NCI-H774 (cell line): ENCODE measurements at regions not wholly inside any gene's neighbourhood (a gene's known extent, or its start where the extent isn't known, plus 50 kb on each side); places are given as distances from the start of the nearest gene placed in this dataset.
"Not testable (repeated sequence)": the region's sequence is repeated elsewhere in the genome, so short reads cannot be mapped to it uniquely, and the experiment has no call there.

Source experiments
- DNase-seq: peaks from one replicate; lab custom pipeline; 2025; lab: John Stamatoyannopoulos, UW

DNA sequence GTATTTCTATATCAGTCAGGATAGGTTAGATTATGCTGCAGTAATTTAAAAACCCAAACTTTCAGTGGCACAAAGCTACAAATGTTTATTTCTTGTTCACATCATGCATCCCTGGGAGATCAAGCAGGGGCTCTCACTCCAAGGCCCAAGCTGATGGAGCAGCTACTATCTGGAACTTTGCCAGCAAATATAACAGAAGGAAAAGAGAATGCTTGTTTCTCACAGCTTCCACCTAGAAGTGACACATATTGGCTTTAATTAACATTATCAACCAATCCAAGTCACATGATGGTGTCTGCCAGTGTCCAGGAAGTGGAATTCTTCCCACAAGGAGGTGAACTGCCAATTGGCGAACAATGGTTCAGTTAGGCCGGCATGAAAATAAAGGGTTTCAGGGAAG, 306.9 kb downstream of the BCL11A start:
- DNase-seq = no peak

DNA sequence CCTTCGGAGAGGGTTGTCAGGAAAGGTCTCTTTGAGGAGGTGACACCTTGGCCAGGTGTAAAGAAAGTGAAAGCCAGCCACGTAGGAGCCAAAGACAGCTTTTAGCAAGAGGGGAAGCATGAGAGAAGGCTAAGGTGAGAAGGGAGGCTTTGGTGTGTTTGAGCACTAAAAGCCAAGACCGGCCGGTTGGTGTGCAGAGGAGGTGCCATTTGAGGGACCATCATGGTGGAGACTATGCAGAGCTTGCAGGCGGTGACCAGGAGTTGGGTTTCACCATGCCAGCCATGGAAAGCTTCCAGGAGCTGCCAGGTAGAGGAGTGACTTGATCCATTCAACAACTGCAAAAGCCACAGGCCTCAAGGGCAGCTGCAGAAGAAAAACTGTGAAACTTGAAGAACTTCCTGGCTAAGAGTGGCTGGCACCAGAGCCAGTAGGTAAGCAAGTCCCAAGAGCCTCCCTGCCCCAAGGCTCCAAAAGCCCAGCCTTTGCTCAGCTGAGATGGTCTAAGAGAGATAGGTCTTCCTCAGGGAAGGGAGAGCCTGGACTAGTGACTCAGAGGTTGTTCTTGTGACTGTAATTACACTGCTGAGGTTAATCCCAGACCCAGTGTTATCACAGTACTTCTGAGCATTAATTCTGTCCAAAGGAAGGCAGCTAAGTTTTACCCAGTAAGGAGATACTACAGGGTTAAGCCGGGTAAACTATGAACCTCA, 319.0 kb downstream of the BCL11A start:
- no peak for DNase-seq

DNA sequence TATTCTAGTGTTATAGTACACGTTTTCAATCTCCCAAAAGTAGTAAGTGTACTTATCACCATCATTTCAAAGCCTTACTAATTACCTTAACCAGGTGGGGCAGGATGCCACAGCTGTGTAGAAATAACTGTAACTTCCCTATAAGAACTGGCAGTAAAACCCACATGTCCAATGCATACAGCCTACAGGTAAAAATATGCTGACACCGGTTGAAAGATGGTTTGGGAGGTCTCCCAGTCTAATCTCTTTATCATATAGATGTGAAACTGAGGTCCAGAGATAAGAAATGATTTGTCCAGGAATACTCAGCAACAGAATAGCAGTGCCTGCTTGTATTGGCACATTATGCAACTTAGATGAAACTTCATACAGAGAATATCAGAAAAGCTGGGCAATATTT, 322.9 kb downstream of the BCL11A start:
- DNase-seq = no peak

DNA sequence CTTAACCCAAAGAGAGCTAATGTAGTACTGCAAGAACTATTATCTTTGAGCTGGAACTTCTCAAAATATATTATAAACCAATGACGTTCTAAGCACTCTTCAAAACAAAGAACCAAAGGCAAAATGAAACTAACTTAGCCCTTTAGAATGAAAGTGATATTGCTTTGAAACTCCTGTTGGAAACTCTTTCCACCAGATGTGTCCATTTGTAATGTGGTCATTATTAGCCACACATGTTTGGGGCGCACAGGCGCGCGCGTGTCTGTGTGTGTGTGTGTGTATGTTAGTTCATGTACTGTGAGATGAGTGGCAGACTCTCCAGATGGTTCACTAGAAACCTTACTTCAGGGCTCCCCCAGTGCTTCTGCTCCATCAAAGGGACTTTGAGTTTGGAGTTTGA, 323.4 kb downstream of the BCL11A start:
- DNase-seq = no peak

DNA sequence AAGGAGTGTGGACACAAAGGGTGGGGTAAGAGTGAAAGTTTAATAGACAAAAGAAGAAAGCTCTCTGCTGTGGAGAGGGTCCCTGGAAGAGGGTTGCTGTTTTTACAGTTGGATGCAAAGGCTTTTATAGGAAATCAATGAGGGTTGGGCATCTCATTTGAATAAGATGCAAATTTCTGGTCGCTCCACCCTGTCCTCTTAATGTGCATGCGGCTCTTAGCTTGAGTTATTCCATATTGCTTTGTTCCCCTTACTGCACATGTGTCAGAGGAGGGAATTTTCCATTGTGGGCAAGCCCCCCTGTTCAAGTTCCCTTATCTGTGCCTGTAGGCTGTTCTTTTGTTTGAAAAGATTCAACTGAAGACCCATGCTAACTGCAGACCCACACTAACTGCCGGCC, 326.5 kb downstream of the BCL11A start:
- DNase-seq = no peak

DNA sequence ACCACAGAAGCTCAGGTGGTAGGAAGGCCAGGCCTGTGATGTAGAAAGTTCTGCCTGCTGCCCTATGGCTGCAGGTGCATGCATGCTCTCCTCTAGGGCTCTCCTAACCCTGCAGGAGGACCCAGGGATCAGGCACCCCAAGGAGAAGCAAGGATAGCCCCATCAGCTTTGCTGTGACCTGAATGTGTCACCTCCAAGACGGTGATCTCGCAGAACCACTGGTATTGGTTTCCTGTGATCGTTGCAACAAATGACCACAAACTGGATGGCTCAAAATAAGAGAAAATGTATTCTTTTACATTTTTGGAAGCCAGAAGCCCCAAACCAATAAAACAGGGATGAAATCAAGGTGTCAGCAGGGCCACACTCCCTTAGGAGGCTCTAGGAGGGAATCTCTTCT, 327.3 kb downstream of the BCL11A start:
- DNase-seq = no peak

DNA sequence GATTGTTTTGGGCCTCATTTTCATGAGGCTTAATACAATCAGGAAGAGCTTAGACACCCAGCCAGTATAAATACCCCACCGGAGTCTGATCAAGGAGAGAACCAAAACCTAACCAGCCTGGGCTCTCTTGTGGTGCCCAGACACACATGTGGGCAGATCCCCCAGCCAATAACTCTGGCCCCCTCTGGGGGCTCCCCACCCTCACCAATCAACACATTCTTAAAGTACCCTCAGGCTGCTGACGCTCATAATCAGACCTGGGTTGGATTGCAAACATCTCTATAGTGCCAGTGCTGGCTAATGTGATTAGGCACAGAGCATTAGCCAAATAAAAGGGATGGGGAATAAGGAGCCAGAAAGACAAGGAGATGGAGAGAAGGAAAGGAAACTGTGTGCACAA, 329.6 kb downstream of the BCL11A start:
- no peak for DNase-seq

DNA sequence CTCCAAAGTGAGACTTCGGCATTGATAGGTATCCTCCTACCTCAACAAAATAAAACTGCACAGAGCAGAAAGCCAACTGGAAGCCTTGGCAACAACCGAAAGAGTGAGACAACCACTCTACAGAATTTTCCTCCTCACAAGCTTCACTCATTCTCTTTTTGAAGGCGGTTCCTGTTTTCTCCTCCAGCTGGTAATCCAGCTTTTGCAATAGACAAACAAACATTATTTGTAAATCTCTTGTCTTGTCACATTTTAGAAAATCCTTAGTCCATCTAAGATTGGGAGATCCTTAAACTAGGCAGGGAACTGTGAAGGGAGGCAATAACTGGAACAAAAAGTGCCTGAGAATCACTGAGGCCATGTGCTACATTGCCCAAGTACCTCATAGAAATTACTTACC, 332.4 kb downstream of the BCL11A start:
- no peak for DNase-seq

DNA sequence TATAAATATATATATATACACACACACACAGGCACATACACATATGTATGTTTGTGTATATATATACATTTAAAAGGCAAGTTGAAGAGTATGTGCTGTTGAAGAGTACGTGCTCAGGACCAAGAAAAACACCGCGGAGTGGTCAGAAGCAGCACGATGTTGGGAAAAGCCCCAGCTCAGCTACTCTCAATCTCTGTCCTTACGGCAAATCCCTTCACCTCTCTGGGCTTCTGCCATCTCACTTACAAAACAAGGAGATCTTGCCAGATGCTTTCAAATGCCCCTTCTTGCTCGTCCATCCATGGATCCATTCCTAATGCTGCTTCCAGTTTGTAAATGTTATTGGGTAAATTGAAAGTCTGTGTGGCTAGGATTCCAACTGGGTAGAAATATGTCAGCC, 333.9 kb downstream of the BCL11A start:
- no peak for DNase-seq

DNA sequence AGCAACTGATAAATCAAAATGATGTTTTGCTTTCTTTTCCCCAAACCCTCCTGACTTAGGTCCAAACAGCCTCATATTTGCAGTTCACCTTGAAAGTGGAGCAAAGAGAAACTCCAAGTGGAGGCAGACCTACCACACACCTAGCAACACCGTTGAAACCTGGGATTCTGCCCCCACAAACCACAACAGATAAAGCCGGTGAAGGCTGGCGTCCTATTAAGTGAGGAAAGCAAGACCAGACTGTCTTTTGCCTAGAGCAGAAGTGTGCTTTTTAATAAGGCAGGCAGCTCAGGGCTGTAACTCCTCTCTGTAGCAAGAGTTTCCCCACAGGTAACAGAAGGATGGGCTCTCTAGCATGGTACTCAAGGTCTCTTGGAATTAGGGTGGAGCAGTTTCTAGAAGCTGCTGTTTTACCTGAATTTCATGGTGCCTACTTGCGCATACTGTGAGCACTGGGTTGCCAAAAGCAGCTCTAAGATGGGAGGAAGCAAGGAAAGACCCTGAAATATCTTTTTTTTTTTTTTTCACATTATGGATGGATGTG, 336.9 kb downstream of the BCL11A start:
- no peak for DNase-seq

DNA sequence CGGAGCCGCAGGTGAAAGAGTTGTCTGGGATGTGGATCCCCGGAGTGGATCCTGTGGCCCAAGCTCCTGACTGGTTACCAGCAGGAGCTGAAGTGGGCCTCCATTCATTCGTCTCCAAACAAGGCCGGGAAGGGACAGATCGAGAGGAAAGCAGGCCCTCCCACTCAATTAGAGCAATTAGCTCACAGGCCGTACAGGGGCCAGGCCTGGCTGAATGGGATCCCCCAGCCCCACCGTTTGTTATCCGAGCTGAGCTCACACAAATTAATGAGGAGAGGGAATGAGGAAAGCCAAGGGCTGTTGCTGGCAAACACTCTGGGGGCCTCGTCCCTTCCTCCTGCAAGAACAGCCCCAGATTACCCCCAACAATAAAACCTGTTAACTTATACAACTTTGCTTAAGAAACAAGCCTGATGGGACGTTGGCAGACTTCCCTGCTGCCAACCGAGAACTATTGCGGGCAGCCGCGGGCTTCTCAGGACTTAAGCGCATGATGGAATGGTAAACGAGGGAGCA, 338.0 kb downstream of the BCL11A start:
- DNase-seq = no peak

DNA sequence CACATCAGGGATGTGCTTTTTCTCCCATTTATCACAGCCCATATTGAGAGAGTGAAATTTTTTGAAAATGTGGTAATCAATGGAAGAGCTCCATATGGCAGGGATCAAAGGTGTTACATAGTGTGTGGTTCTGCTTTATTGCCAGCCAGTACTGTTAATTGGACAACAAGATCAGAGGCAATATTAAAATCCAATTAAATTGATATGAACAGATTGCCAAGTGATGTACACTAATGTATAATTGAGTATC, 338.9 kb downstream of the BCL11A start:
- DNase-seq = no peak

DNA sequence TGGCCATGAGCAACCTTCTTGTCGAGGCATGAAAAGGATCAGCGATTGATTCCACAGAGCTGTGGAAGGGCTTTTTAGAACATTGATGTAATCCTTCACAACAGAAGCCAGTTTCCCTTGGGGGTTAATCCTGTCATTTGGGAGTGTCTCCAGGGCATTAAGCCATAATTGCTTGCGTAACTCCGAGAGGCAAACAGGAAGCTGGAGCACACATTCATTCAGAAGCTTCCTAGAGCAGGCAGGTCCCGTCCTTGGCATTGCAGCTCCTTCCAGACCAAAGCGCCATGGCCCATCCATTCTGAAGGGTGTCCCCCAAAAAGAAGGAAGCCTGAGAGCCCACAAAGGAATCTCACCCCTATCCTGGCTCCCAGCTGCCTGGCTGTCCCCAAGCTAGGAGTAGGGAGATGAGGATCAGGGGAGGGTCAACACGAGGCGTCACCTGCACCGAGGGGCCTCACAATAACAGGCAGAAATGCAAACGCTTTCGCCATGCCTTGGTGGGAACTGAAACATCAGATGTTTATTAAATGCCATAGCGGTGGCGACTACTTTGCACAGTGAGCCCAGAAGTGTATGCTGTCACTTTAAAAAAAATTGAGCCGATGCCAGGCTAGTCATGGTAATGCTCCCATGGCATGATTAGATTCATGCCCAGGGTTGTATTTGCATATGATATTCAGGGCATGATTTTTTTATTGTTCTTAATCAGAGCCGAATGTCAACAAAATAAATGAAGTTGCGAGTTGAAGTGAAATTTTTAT, 339.4 kb downstream of the BCL11A start:
- peak; percentile 11 for DNase-seq

DNA sequence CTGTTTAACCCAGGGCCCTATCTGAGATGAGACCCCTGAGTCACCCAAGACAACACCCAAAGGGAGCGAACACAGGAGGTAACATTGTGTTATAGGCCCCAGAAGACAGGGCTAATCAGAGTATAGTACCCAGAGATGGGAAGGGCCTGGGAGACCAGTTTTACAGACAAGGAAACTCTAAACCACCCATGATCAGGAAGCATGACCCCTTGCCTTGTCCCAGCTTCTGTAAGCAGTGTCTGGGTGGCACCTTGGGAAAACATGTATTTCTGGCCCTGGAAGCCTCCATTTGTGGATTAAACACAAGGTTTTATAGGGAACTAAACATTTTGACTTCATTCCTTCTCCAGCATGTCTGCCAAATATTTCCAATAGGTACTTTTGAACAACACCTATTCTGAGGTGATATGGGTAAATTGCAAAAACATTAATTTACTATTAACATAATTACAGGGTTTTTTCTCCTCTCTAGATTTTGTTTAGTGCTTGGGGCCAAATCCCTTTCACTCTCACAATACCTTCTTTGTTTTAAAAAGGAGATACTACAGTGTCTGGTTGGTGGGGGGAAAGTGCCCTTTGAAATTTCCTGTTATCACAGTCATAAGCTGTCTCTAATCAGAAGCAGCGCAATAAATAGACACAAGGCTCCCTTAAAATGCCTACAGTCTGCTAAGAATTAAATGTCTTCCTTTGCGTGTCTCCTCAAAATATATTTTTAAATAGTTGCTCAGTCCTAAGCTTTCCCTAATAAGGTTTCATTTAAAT, 341.1 kb downstream of the BCL11A start:
- no peak for DNase-seq

DNA sequence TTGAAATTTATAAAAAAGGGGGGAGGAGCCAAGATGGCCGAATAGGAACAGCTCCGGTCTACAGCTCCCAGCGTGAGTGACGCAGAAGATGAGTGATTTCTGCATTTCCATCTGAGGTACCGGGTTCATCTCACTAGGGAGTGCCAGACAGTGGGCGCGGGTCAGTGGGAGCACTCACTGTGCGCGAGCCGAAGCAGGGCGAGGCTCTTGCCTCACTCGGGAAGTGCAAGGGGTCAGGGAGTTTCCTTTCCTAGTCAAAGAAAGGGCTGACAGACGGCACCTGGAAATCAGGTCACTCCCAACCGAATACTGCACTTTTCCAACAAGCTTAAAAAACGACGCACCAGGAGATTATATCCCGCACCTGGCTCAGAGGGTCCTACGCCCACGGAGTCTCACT, 364.4 kb downstream of the BCL11A start:
- DNase-seq = not testable (repeated sequence)

DNA sequence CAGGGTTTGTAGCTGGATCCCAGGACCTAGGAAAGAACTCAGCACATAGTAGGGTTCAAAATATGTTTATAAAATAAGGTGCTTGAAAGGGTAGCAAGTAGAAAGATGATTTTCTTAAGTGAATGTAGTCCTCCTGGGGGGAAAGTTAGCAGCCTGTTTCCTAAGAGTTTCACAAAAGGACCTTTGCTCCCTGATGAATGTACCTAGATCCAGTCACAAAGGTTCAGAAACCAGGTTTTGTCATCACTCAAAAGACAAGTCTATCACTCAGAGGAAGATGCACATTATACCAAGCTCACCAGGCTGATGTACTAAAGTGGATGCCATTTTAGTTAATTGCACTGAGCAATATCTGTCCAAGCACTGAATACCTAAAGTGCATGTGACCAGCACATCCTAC, 378.2 kb downstream of the BCL11A start:
- DNase-seq = no peak

DNA sequence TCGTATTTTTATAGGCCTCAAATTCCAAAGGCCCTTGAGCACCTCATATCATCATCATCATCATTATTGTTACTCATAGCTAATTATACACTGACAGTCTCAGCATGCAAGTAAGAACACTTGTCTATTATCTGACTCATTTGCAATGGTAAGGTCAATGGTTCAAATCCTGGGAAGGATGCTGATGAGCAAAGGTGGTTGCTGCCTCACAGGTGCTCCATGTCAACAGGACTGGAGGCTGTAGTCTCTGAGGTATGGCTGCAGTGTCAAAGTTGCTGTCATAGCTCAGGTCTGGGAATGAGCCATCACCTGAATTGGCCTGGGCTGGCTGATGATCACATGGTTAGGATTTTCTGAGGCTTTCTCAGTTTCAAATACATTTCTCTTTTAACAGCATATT, 379.3 kb downstream of the BCL11A start:
- DNase-seq = no peak

DNA sequence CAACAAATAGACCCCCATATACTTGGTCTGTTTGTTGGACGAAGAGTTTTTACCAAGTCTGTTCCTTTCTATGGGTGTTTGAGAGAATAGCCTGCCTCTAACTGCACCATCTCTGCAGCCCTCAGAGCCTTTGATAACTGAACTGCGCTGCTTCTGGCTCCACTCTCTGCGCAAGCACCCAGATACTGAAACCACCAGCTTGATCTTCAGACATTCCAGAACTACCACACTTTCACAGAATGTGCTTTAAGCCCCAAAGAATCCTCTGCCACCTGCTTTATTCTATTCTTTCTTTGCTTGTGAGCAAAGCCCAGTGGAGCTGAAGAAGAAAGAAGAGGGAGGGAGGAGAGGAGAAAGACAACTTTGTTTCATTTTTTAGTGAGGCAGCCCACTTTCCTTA, 380.7 kb downstream of the BCL11A start:
- DNase-seq = no peak

DNA sequence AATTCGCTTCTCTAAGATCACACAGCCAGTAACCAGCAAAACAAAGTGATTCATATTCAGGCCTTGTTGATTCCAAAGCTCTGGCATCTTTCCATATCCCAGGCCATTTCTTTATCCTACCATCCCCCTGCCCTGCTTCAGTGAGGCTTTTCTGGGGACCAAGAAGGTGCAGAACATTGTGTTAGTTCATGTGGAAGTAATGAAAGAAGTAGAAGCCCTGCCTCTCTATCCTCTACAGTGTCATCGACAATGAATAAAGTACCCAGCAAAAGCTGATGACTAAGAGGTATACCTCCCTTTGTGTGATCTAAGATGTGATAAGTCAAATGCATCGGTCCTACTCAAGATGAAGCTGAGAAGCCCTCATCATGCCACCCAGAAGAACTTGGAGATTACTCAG, 383.2 kb downstream of the BCL11A start:
- no peak for DNase-seq

DNA sequence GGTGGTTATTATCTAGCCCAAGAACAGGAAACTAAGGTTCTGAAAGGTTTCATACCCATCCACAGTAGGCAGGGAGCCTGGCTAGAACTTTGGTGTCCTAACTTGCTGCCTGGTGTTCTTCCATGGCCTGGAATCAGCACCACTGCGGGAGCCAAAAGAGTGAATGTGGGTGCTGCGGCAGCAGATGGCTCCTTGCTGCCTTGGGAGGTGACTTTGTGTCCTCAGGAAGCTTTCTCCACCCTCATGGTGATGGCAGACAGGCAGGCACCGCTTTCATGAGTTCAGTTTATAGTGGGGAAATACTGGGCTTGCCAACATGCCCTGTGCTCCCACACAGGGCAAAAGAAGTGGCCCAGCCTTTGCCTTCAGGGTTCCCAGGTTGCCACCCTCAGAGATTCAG, 385.2 kb downstream of the BCL11A start:
- DNase-seq = no peak

DNA sequence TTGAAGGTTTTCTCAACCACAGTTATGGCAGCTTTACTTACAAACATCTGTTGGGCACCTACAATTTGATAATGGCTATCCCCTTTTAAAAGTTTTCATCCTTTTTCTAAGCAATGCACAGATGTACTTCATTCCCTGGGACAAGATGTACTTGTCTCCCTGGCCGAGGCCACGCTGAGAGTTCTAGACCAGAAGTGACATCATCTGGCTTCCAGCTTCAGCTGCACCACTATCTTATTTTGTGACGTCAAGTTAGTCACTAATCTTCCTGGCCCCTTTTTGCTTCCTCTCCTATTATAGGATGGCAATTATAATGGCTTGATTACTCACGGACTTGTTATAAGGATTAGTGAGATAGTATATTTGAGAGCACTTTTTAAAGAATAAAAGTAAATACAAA, 386.4 kb downstream of the BCL11A start:
- DNase-seq = no peak

DNA sequence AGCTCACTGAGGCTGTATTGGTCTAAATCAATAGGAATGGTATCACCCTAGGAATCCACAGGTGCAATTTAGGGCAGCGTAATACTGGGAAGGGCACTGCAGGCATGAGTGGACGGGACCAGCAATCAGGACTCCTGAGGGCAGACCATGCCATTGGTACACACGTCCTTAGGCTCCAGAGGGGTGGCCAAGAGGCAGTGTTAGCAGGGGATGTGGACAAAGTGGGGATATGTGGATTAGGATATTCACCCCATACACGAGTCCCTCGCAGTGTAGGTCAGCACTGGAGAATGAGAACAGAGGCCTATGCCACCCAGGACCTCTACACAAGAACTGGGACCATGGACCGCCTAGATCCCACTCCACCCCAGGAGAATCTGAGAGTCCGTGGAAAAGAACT, 389.8 kb downstream of the BCL11A start:
- DNase-seq = no peak

DNA sequence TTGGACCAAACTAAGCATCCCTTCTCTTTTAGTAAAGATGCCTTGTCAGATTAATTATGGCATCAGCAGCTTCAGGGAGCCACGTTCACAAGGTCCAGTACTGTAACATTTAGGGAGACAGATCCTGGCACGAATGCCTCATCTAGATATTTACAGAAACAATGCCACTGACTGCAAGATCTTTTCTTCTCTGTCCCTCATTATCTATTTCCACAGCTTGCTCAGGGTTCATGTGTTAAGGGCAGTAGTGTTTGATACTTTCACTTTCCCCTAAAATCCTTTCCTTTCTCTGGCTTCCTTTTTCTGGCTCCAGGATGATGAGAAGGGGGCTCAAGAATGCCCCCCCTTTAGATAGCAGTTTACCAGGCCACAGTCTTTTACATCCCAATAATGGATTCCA, 393.9 kb downstream of the BCL11A start:
- no peak for DNase-seq
